Subcutaneous abdominal adipose tissue (tissue), 5 donors: ENCODE measurements at regions not wholly inside any gene's neighbourhood (a gene's known extent, or its start where the extent isn't known, plus 50 kb on each side); places are given as distances from the start of the nearest gene placed in this dataset.

Experiments used
- H3K27ac ChIP-seq: one replicate; pipeline ENCODE4 v1.7.0; 2013; ENCODE audit warnings: low read depth, mild to moderate bottlenecking, inconsistent platforms, low read length, moderate library complexity
- H3K27me3 ChIP-seq, 5 donors: one replicate each; pipeline ENCODE4 v1.7.0; 2013; ENCODE audit warnings: low read length in 5 of 5, inconsistent platforms in 1 of 5; ENCODE audit not compliant: control insufficient read depth in 5 of 5, insufficient read depth in 4 of 5
- H3K36me3 ChIP-seq, 5 donors: one replicate each; pipeline ENCODE4 v1.7.0; 2013; ENCODE audit warnings: low read length in 5 of 5; ENCODE audit not compliant: control insufficient read depth in 5 of 5, insufficient read depth in 5 of 5
- H3K4me1 ChIP-seq, 5 donors: one replicate each; pipeline ENCODE4 v1.7.0; 2013; ENCODE audit warnings: low read length in 5 of 5, mild to moderate bottlenecking in 3 of 5, moderate library complexity in 1 of 5; ENCODE audit not compliant: control insufficient read depth in 5 of 5, insufficient read depth in 5 of 5
- H3K4me3 ChIP-seq, 5 donors: one replicate each; pipeline ENCODE4 v1.7.0; 2013; ENCODE audit warnings: low read length in 5 of 5, low read depth in 1 of 5
- H3K9ac ChIP-seq, 5 donors: one replicate each; pipeline ENCODE4 v1.7.0; 2013; ENCODE audit warnings: low read length in 5 of 5, mild to moderate bottlenecking in 4 of 5, moderate library complexity in 3 of 5
- H3K9me3 ChIP-seq, 5 donors: one replicate each; pipeline ENCODE4 v1.7.0; 2013; ENCODE audit warnings: low read length in 5 of 5; ENCODE audit not compliant: control insufficient read depth in 5 of 5
- donor health status: healthy.
- donor health status: healthy.
- donor health status: healthy.
- donor health status: healthy.
- donor health status: healthy.

- peaks cover 0 to 8% (median 3%) of the 10 kb centered on the region in 5 donors for H3K27me3 ChIP-seq
- no peaks in the 10 kb centered on the region for H3K36me3 ChIP-seq
- no peaks in the 10 kb centered on the region for H3K4me1 ChIP-seq
- no peak overlapping the region for H3K27ac ChIP-seq
- H3K9me3 ChIP-seq, result peaks cover 0 to 2% (median 0%) of the 10 kb centered on the region in 5 donors
- no peak overlapping the region for H3K4me3 ChIP-seq
- no peak overlapping the region for H3K9ac ChIP-seq
Observed at GRCh38 chr15:29383367-29383766, 113.7 kb upstream of the NSMCE3 start.

GRCh38 chr15:29382862-29383261 is 113.2 kb upstream of the NSMCE3 start:
- peaks cover 0 to 8% (median 3%) of the 10 kb centered on the region in 5 donors for H3K27me3 ChIP-seq
- H3K9me3 ChIP-seq, result peaks cover 0 to 2% (median 0%) of the 10 kb centered on the region in 5 donors
- H3K4me3 ChIP-seq, result no peak overlapping the region
- H3K4me1 ChIP-seq, result no peaks in the 10 kb centered on the region
- H3K9ac ChIP-seq, result no peak overlapping the region
- no peaks in the 10 kb centered on the region for H3K36me3 ChIP-seq
- no peak overlapping the region for H3K27ac ChIP-seq

DNA sequence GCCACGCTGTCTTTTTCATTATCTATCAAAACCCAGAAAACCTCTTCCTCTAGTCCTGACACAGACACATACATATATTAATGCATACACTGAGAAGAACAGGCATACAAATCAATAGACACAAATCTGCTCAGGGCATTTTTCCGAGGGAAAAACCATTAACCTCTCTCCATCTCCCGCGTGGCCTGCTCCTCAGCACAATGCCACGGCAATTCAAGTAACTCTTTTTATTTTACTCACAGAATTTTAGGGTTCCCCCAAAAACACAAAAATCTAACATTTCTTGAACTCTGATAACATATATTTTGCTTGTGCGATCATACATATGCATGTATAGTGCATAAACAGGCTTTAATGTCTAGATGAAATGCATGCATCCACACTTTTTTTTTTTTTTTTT is 110.8 kb upstream of the NSMCE3 start:
- Histone ChIP-seq H3K9ac (no peak overlapping the region), H3K27ac (no peak overlapping the region)

DNA sequence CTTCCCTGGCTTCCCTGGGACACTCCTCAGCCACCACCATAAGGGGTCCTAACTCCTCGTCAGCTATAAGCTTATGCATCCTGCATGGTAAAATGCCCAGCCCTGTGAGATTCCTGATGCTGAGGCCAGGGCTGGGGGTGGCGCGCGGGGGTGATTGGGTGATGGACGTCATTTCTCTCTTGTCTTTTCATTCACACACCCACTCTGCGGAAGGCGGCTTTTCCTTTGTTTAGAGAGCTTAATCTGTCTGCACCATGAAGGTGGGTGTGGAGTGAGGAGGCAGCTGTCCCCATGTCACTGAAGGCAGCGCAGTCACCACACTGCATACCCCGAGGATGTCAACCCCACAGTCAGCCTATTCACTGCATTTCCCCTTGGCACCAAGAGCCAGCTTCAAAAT is 110.0 kb upstream of the NSMCE3 start:
- Histone ChIP-seq H3K9me3 (peaks cover 0 to 2% (median 0%) of the 10 kb centered on the region in 5 donors), H3K4me3 (no peak overlapping the region), H3K9ac (no peak overlapping the region), H3K27me3 (peaks cover 0 to 8% (median 3%) of the 10 kb centered on the region in 5 donors), H3K36me3 (no peaks in the 10 kb centered on the region), H3K4me1 (no peaks in the 10 kb centered on the region), H3K27ac (no peak overlapping the region)

More for the DNA sequence above, 110.8 kb upstream of the NSMCE3 start:
- H3K4me1 ChIP-seq, result no peaks in the 10 kb centered on the region
- H3K9me3 ChIP-seq, result peaks cover 0 to 2% (median 0%) of the 10 kb centered on the region in 5 donors
- no peaks in the 10 kb centered on the region for H3K36me3 ChIP-seq
- H3K27me3 ChIP-seq, result peaks cover 0 to 8% (median 3%) of the 10 kb centered on the region in 5 donors
- H3K4me3 ChIP-seq, result no peak overlapping the region

- Histone ChIP-seq H3K9ac (no peak overlapping the region), H3K4me1 (no peaks in the 10 kb centered on the region), H3K9me3 (peaks cover 0 to 2% (median 0%) of the 10 kb centered on the region in 5 donors), H3K4me3 (no peak overlapping the region), H3K36me3 (no peaks in the 10 kb centered on the region), H3K27ac (no peak overlapping the region), H3K27me3 (peaks cover 0 to 4% (median 0%) of the 10 kb centered on the region in 5 donors)
Observed at GRCh38 chr15:29377161-29377560, 107.5 kb upstream of the NSMCE3 start.

- no peaks in the 10 kb centered on the region for H3K9me3 ChIP-seq
- H3K27me3 ChIP-seq, result peaks cover 0 to 3% (median 0%) of the 10 kb centered on the region in 5 donors
- H3K4me1 ChIP-seq, result no peaks in the 10 kb centered on the region
- no peaks in the 10 kb centered on the region for H3K36me3 ChIP-seq
- H3K4me3 ChIP-seq, result no peak overlapping the region
- H3K9ac ChIP-seq, result no peak overlapping the region
- no peak overlapping the region for H3K27ac ChIP-seq
Observed at GRCh38 chr15:29376590-29376989, 107.0 kb upstream of the NSMCE3 start.

- Histone ChIP-seq H3K9me3 (peaks cover 6 to 20% (median 10%) of the 10 kb centered on the region in 5 donors), H3K4me1 (no peaks in the 10 kb centered on the region), H3K27me3 (no peaks in the 10 kb centered on the region), H3K9ac (no peak overlapping the region), H3K36me3 (no peaks in the 10 kb centered on the region), H3K27ac (no peak overlapping the region), H3K4me3 (no peak overlapping the region)
Observed at GRCh38 chr15:29369261-29369660, 99.6 kb upstream of the NSMCE3 start.

- Histone ChIP-seq H3K36me3 (no peaks in the 10 kb centered on the region), H3K9me3 (peaks cover 4 to 8% (median 7%) of the 10 kb centered on the region in 5 donors), H3K27me3 (no peaks in the 10 kb centered on the region), H3K4me1 (no peaks in the 10 kb centered on the region), H3K9ac (no peak overlapping the region), H3K4me3 (no peak overlapping the region), H3K27ac (no peak overlapping the region)
Observed at GRCh38 chr15:29364426-29365078, 94.9 kb upstream of the NSMCE3 start.

DNA sequence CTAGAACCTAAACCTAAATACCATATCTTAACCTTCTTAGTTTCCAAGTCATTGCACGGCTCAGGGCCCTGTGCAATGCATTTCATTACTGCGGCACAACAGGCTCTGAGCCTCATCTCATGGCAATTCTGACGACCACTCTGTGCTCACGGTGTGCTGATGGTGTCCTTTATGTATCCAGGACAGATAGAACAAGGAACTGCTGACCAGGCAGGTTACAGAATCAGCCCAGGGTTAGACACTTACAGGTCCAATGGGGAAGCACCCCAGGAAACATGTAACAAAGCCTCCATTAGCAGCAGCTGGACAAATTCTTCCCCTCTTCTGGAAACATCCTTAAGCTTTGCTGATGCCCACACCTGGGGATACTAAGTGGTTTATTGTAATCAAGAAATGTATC is 91.9 kb upstream of the NSMCE3 start:
- Histone ChIP-seq H3K9ac (no peak overlapping the region), H3K27me3 (no peaks in the 10 kb centered on the region), H3K4me1 (no peaks in the 10 kb centered on the region), H3K36me3 (no peaks in the 10 kb centered on the region), H3K27ac (no peak overlapping the region), H3K9me3 (no peaks in the 10 kb centered on the region), H3K4me3 (no peak overlapping the region)

DNA sequence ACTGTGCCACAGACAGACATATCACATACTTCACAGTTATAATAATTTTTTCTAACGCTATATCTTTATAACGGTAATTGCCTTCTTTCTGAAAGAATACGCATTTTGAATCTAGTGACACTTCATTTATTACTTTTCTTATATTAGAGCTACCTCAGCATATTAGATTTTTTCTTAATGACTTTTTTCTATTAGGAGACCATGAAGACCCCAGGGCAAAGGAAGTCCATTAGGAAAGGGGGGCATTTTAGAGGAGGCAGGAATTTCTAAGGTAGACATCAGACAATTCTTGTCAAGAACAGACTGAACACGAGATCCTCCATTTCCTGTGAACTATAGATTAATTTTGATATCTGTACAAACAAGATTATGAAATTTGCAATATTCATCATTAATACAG is 90.5 kb upstream of the NSMCE3 start:
- Histone ChIP-seq H3K9ac (no peak overlapping the region), H3K27me3 (no peaks in the 10 kb centered on the region), H3K9me3 (no peaks in the 10 kb centered on the region), H3K36me3 (no peaks in the 10 kb centered on the region), H3K4me1 (no peaks in the 10 kb centered on the region), H3K27ac (no peak overlapping the region), H3K4me3 (no peak overlapping the region)
